GM18505 (cell line): ENCODE measurements at regions not wholly inside any gene's neighbourhood (a gene's known extent, or its start where the extent isn't known, plus 50 kb on each side); places are given as distances from the start of the nearest gene placed in this dataset.
"Not testable (repeated sequence)": the region's sequence is repeated elsewhere in the genome, so short reads cannot be mapped to it uniquely, and the experiment has no call there.

Source experiments
- ATAC-seq: cut with Tn5 transposase; IDR thresholded peaks from one replicate; pipeline ENCODE4 v1.9.1; 2021; ENCODE audit not compliant: unreplicated experiment
- POLR2A ChIP-seq: IDR thresholded peaks from 4 replicates; pipeline ENCODE4 v1.6.1; 2011; ENCODE audit warnings: borderline replicate concordance; ENCODE audit not compliant: insufficient read depth, insufficient read length; ENCODE audit errors: extremely low read depth

DNA sequence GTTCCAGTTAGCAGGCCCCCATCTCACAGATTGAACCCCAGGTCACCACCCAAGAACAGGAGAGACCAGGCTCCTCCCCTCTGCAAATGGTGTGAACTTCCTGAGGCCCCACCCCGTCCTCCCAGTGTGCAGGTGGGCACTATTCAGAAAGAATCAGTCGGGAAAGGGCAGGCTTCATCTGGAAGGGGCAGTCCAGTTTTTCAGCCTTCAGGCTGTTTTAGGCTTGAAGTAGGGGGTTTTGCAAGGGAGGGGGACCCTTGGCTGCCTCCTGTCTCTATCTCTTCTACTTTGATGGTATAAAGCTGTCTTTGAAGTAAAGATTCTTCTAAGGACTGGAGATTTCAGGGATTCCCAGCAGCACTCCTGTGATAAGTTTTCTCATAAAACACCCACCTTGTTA, 267.6 kb downstream of the RND3 start:
- TF ChIP-seq POLR2A, result no peak
- no peak for ATAC-seq

GRCh38 chr2:150215041-150215440, 272.4 kb downstream of the RND3 start:
- no peak for TF ChIP-seq POLR2A

DNA sequence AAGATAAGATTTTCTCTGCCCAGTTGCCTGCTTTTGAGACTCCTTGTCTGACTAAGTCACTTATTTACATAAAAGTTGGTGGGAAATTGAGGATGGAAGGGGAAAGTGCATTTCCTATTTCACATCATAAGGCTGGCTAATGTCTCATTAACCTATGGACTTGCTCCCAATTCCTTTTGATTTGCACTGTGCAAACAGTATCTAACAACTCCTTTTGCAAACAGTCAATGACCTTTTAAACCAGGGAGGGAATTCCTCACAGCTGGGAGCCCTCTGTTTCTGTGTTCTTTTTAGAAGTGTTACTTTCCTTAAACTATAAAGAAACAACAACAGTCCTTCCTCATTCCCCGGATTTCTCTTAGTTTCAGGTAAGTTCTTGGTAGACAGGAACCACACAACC, 272.8 kb downstream of the RND3 start:
- TF ChIP-seq POLR2A, result no peak
- ATAC-seq, result no peak

More at GRCh38 chr2:150215041-150215440, 272.4 kb downstream of the RND3 start:
- ATAC-seq, result no peak

DNA sequence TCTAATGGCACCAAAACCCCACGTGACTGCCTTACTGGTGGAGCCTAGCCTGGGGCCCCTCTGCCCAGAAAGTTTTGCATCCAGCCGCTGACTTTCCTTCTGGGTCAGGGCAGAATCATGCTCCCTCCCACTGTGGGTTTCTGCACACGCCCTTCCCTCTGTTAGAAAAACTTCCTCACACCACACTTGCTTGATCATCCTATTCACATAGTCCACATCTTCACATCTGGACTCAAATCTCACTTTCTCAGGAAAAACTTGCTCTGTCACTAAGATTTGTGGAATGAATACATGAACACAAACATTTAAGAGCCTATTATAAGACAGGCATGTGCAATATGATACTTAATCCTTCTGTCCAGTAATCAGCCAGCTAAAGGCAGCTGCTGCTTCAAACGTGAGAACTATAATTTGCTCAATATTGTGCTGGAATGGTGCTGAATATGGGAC, 274.7 kb downstream of the RND3 start:
- no peak for ATAC-seq
- no peak for TF ChIP-seq POLR2A

DNA sequence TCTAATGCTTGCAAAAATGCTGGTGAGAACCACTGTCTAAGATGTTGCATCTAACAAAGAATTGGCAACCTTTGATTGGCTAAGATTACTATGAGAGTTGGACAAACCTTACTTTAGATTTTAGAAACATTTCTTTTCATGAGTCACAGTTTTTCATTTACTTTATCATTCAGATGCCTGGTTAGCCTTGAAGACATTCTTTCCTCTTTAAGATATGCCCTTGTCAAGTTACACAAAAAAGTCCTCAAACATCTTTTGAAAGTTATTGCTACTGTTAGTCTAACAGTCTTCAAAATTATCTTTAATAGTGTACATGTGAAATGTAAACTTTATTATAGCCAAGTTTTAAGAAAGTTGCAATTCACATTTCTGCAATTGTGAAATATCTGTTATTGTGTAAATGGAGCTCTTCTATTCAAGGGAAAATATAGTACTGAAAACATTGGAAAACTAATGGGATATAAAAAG, 276.3 kb downstream of the RND3 start:
- no peak for ATAC-seq
- TF ChIP-seq POLR2A, result no peak

- ATAC-seq, result no peak
- TF ChIP-seq POLR2A, result no peak
These were observed 277.7 kb downstream of the RND3 start for GRCh38 chr2:150209746-150210145.

DNA sequence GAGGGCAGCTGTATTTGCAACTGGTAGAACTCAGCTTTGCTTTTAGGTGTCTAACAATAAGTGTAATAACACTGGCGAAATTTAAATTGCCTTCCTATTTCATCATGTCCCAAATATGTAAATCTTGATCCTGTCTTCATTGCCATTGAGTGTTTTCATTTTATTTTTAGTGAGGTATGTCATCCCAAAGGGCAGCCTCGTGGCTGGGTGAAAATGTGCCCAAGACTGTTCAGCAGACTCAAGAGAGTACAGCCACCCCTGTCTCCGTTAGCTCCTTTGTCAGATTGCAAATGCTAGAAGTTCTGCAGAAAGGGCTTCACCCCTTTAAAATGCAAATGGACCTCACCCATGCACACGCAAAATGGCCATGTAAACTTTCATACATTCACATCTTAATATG, 278.8 kb downstream of the RND3 start:
- TF ChIP-seq POLR2A, result no peak
- no peak for ATAC-seq

DNA sequence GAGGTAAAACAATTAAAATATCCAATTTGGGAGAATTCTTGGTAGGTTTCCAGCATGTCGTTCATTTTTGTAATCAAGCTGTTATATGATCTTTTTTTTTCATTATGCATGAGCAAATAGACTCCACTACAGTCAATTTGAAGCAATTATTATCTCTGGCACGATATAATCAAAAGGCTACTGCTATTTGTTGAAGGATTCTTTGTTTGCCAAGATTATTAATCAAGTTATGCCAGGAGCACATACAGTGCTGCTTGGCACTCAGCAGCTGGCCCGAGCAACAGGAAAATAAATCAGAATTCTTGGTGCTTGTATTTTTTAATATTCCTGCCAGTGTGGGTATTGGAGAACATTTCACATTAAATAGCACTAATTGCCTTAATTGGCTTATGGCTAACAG, 279.5 kb downstream of the RND3 start:
- ATAC-seq, result no peak
- TF ChIP-seq POLR2A, result no peak

DNA sequence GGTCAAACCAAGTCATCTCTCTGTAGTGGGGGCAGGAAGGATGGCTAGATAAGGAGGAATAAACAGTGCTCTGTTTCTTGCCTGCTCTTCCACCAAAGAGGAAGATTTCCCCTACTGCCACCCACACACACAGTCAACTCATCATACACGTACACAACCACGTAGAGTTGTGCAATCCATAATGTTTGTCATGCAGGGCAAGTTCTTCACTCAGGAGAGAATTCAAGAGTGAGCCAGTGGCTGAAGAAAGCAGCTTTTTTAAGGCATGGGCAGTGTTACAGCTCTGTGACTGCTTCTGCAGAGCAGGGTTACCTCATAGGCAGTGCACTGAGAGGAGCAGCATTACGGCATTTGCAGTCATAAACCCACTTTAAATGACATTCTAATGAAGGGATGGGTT, 283.0 kb downstream of the RND3 start:
- TF ChIP-seq POLR2A, result no peak

GRCh38 chr2:150194816-150195215, 292.7 kb downstream of the RND3 start:
- ATAC-seq, result not testable (repeated sequence)

More for the DNA sequence above, 283.0 kb downstream of the RND3 start:
- ATAC-seq, result no peak

- TF ChIP-seq POLR2A, result no peak
- no peak for ATAC-seq
These were observed 294.8 kb downstream of the RND3 start for GRCh38 chr2:150192701-150193100.

DNA sequence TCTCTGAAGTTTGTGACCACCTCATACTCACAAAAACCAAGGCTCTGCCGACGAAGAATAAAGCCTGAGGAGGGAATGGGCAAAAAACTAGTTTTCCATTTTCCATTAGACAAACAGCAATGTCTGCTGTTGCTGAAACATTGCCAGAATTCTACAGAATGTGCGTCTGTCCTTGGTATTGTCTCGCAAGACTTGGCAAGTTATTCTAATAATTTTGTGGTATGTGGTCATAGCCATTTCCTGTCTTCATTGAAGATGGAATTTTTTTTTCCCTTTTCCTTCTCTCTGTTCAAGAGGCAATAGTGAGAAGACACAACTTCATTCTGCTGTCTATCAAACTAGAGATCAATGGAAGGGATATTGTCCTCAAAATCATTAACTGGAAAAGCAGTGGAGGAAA, 296.1 kb downstream of the RND3 start:
- no peak for ATAC-seq
- TF ChIP-seq POLR2A, result no peak

DNA sequence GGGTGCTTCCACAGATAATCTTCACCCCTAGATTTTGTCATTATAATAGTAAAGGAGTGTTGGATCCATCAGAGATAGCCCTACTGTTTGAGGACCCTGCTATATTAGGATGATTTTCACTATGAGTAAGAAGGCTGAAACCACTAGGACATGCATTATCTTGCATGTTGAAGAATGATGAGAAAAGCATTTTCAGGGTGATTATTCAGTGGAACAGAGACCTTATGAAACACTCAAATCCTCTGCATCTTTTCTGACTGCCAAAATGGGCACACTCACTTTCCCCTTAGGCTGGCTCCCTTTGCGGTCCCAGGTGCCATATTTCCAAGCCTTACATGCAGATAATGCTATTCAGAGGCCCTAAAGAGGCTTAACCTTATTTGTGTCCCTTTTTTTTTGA, 296.9 kb downstream of the RND3 start:
- no peak for ATAC-seq
- no peak for TF ChIP-seq POLR2A

- no peak for ATAC-seq
- TF ChIP-seq POLR2A, result no peak
These were observed 298.7 kb downstream of the RND3 start for GRCh38 chr2:150188800-150189199.

DNA sequence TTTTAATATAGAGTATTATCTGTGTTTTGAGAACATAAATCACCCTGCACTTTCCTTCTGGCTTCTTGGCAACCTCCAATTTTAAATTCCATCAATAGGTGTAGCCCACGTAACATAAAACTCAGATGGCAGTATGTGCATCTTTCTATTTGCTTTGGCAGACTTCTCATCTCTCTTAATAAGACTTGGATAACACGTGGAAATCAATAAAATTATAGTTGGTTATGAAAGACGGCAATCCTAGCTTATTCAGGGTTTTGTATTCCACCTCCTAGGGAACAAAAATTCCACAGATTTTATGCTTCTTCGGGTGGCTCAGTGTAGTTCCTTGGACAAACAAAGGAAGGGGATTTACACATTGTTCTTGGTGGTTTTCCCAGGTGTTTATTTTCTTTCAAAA, 299.3 kb downstream of the RND3 start:
- no peak for ATAC-seq
- TF ChIP-seq POLR2A, result no peak
